NCI-H1092 (cell line): ENCODE measurements at regions not wholly inside any gene's neighbourhood (a gene's known extent, or its start where the extent isn't known, plus 50 kb on each side); places are given as distances from the start of the nearest gene placed in this dataset.

Experiments
- DNase-seq: peaks from one replicate; lab custom pipeline; 2025; lab: John Stamatoyannopoulos, UW

- no peak for DNase-seq
Measured at GRCh38 chr4:181618896-181619295, 624.3 kb upstream of the TENM3 start.

- DNase-seq, result no peak
Measured at GRCh38 chr4:181619651-181620050, 623.6 kb upstream of the TENM3 start.

GRCh38 chr4:181637186-181638105, 605.8 kb upstream of the TENM3 start:
- no peak for DNase-seq

GRCh38 chr4:181643466-181643865, 599.7 kb upstream of the TENM3 start:
- DNase-seq, result no peak

- no peak for DNase-seq
Measured at GRCh38 chr4:181645489-181645888, 597.7 kb upstream of the TENM3 start.

GRCh38 chr4:181646864-181647263, 596.3 kb upstream of the TENM3 start:
- DNase-seq, result no peak

- DNase-seq, result no peak
Measured at GRCh38 chr4:181647396-181648147, 595.6 kb upstream of the TENM3 start.

GRCh38 chr4:181650033-181650825, 593.0 kb upstream of the TENM3 start:
- no peak for DNase-seq

GRCh38 chr4:181656748-181657147, 586.5 kb upstream of the TENM3 start:
- no peak for DNase-seq

GRCh38 chr4:181659202-181659601, 584.0 kb upstream of the TENM3 start:
- DNase-seq, result no peak

GRCh38 chr4:181659876-181660275, 583.3 kb upstream of the TENM3 start:
- no peak for DNase-seq

- DNase-seq, result no peak
Measured at GRCh38 chr4:181661090-181661489, 582.1 kb upstream of the TENM3 start.

GRCh38 chr4:181661923-181662322, 581.3 kb upstream of the TENM3 start:
- no peak for DNase-seq

- DNase-seq, result no peak
Measured at GRCh38 chr4:181662383-181662782, 580.8 kb upstream of the TENM3 start.

- DNase-seq, result no peak
Measured at GRCh38 chr4:181670506-181670905, 572.7 kb upstream of the TENM3 start.

GRCh38 chr4:181671672-181672071, 571.5 kb upstream of the TENM3 start:
- DNase-seq, result no peak

- DNase-seq, result no peak
Measured at GRCh38 chr4:181672751-181673150, 570.5 kb upstream of the TENM3 start.

- DNase-seq, result no peak
Measured at GRCh38 chr4:181674315-181674875, 568.8 kb upstream of the TENM3 start.

- no peak for DNase-seq
Measured at GRCh38 chr4:181676546-181676945, 566.7 kb upstream of the TENM3 start.

GRCh38 chr4:181677201-181677600, 566.0 kb upstream of the TENM3 start:
- DNase-seq, result no peak

- no peak for DNase-seq
Measured at GRCh38 chr4:181677621-181678020, 565.6 kb upstream of the TENM3 start.

GRCh38 chr4:181679754-181680153, 563.4 kb upstream of the TENM3 start:
- DNase-seq, result no peak
